Suppressor macrophage treated with lipopolysaccharide for 4 hours (primary cell): ENCODE measurements at regions not wholly inside any gene's neighbourhood (a gene's known extent, or its start where the extent isn't known, plus 50 kb on each side); places are given as distances from the start of the nearest gene placed in this dataset.

Experiments
- DNase-seq: peaks from one replicate; pipeline ENCODE4 v3.0.0-alpha.2; 2020

GRCh38 chr7:156090988-156091387, 278.7 kb upstream of the SHH start:
- no peak for DNase-seq

- no peak for DNase-seq
Measured at GRCh38 chr7:156089222-156089621, 277.0 kb upstream of the SHH start.

- DNase-seq, result no peak
Measured at GRCh38 chr7:156088115-156088514, 275.9 kb upstream of the SHH start.

- no peak for DNase-seq
Measured at GRCh38 chr7:156082048-156083040, 270.1 kb upstream of the SHH start.

GRCh38 chr7:156080596-156080995, 268.3 kb upstream of the SHH start:
- DNase-seq, result no peak

- no peak for DNase-seq
Measured at GRCh38 chr7:156080046-156080445, 267.8 kb upstream of the SHH start.

- no peak for DNase-seq
Measured at GRCh38 chr7:156079156-156079555, 266.9 kb upstream of the SHH start.

GRCh38 chr7:156074982-156075615, 262.8 kb upstream of the SHH start:
- DNase-seq, result no peak

GRCh38 chr7:156074084-156074483, 261.8 kb upstream of the SHH start:
- DNase-seq, result no peak

- no peak for DNase-seq
Measured at GRCh38 chr7:156073366-156074052, 261.2 kb upstream of the SHH start.

GRCh38 chr7:156071612-156072011, 259.3 kb upstream of the SHH start:
- no peak for DNase-seq

GRCh38 chr7:156069891-156070290, 257.6 kb upstream of the SHH start:
- DNase-seq, result no peak

GRCh38 chr7:156067156-156067555, 254.9 kb upstream of the SHH start:
- DNase-seq, result no peak

GRCh38 chr7:156065400-156065799, 253.1 kb upstream of the SHH start:
- DNase-seq, result no peak

GRCh38 chr7:156064971-156065386, 252.7 kb upstream of the SHH start:
- no peak for DNase-seq

GRCh38 chr7:156063241-156063810, 251.1 kb upstream of the SHH start:
- DNase-seq, result no peak

GRCh38 chr7:156062286-156062685, 250.0 kb upstream of the SHH start:
- no peak for DNase-seq

- no peak for DNase-seq
Measured at GRCh38 chr7:156061689-156062255, 249.5 kb upstream of the SHH start.

- no peak for DNase-seq
Measured at GRCh38 chr7:156060925-156061324, 248.7 kb upstream of the SHH start.

GRCh38 chr7:156059369-156059768, 247.1 kb upstream of the SHH start:
- DNase-seq, result peak; percentile 0

- no peak for DNase-seq
Measured at GRCh38 chr7:156058248-156058647, 246.0 kb upstream of the SHH start.

GRCh38 chr7:156056534-156056933, 244.3 kb upstream of the SHH start:
- DNase-seq, result no peak
